Cerebellar nuclear complex (tissue), 1 donor: ENCODE measurements at regions not wholly inside any gene's neighbourhood (a gene's known extent, or its start where the extent isn't known, plus 50 kb on each side); places are given as distances from the start of the nearest gene placed in this dataset.
"Not testable (repeated sequence)": the region's sequence is repeated elsewhere in the genome, so short reads cannot be mapped to it uniquely, and the experiment has no call there.

Experiments used
- DNase-seq, 2 experiments: peaks; one replicate each; lab custom pipeline; 2025; lab: John Stamatoyannopoulos, UW

- DNase-seq, result no peak
Observed at GRCh38 chr18:33854086-33854826, 276.2 kb downstream of the ASXL3 start.

- no peak for DNase-seq
Observed at GRCh38 chr18:33853187-33853586, 275.2 kb downstream of the ASXL3 start.

- no peak for DNase-seq
Observed at GRCh38 chr18:33851546-33852078, 273.6 kb downstream of the ASXL3 start.

- no peak for DNase-seq
Observed at GRCh38 chr18:33849731-33850130, 271.7 kb downstream of the ASXL3 start.

- no peak for DNase-seq
Observed at GRCh38 chr18:33844232-33844631, 266.2 kb downstream of the ASXL3 start.

- no peak for DNase-seq
Observed at GRCh38 chr18:33841221-33841967, 263.4 kb downstream of the ASXL3 start.

- DNase-seq, result no peak
Observed at GRCh38 chr18:33840212-33840593, 262.2 kb downstream of the ASXL3 start.

GRCh38 chr18:33839452-33840211 is 261.6 kb downstream of the ASXL3 start:
- DNase-seq, result no peak

GRCh38 chr18:33838054-33838453 is 260.0 kb downstream of the ASXL3 start:
- no peak for DNase-seq

- no peak for DNase-seq
Observed at GRCh38 chr18:33837191-33837590, 259.2 kb downstream of the ASXL3 start.

- no peak for DNase-seq
Observed at GRCh38 chr18:33836564-33836963, 258.5 kb downstream of the ASXL3 start.

- no peak for DNase-seq
Observed at GRCh38 chr18:33835419-33835818, 257.4 kb downstream of the ASXL3 start.

GRCh38 chr18:33833842-33834241 is 255.8 kb downstream of the ASXL3 start:
- DNase-seq, result no peak

- DNase-seq, result no peak
Observed at GRCh38 chr18:33831424-33831823, 253.4 kb downstream of the ASXL3 start.

GRCh38 chr18:33830213-33830612 is 252.2 kb downstream of the ASXL3 start:
- DNase-seq, result no peak

- no peak for DNase-seq
Observed at GRCh38 chr18:33828949-33829348, 250.9 kb downstream of the ASXL3 start.

- no peak for DNase-seq
Observed at GRCh38 chr18:33826151-33826550, 248.1 kb downstream of the ASXL3 start.

- DNase-seq, result no peak
Observed at GRCh38 chr18:33821503-33821902, 243.5 kb downstream of the ASXL3 start.

GRCh38 chr18:33820517-33821371 is 242.7 kb downstream of the ASXL3 start:
- DNase-seq, result no peak

GRCh38 chr18:33819692-33820343 is 241.8 kb downstream of the ASXL3 start:
- not testable (repeated sequence) for DNase-seq

- DNase-seq, result no peak
Observed at GRCh38 chr18:33818145-33818544, 240.1 kb downstream of the ASXL3 start.
